ENCODE measurements at regions not wholly inside any gene's neighbourhood (a gene's known extent, or its start where the extent isn't known, plus 50 kb on each side); places are given as distances from the start of the nearest gene placed in this dataset.

- TF ChIP-seq FOXP2 (optimal IDR thresholded peaks at IDR 0.05; ENCODE audit: control extremely low read depth, extremely low read length, insufficient read depth) = no peak
- no peak for TF ChIP-seq EZH2 (IDR thresholded peaks at IDR 0.05)
- no peak for TF ChIP-seq POLR2AphosphoS5 (IDR thresholded peaks at IDR 0.05; ENCODE audit: borderline replicate concordance, low read depth, low read length)
- Histone ChIP-seq H3K9me3 (ENCODE audit: low read depth, low read length) (no peaks in the 10 kb centered on the region), H3K36me3 (ENCODE audit: insufficient read depth, low read length) (no peaks in the 10 kb centered on the region), H3K4me3 (no peak overlapping the region), H3K27ac (no peak overlapping the region), H3K9ac (ENCODE audit: insufficient read length) (no peak overlapping the region)
- DNase-seq (ENCODE audit: low read depth, low spot score) = no peak
Observed at GRCh38 chr22:47369431-47370015, 607.1 kb downstream of the TBC1D22A start.

DNA sequence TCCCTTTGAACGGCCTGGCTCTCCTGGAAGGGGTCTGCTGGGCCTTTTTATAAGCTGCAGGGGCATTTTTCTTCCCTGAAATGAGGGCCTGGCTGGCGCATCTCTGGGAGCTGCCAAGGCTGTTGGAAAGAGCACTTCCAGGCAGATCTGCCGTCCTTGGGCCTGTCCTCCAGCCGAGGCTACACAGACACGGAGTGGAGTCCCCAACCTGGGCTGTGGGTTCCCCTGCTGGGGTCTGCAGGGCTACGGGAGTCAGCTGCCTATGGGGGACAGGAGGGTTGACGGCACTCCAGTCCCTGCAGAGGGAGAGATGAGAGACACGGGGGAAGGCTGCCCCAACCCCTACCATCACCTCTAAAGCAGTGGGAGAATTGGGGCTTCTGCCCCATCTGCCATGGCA lies 606.6 kb downstream of the TBC1D22A start:
- Histone ChIP-seq H3K9me3 (ENCODE audit: low read depth, low read length) (no peaks in the 10 kb centered on the region), H3K36me3 (ENCODE audit: insufficient read depth, low read length) (no peaks in the 10 kb centered on the region), H3K27ac (no peak overlapping the region), H3K9ac (ENCODE audit: insufficient read length) (no peak overlapping the region), H3K4me3 (no peak overlapping the region)
- TF ChIP-seq FOXP2 (optimal IDR thresholded peaks at IDR 0.05; ENCODE audit: control extremely low read depth, extremely low read length, insufficient read depth) (no peak), EZH2 (IDR thresholded peaks at IDR 0.05) (no peak), POLR2AphosphoS5 (IDR thresholded peaks at IDR 0.05; ENCODE audit: borderline replicate concordance, low read depth, low read length) (no peak)
- no peak for DNase-seq (ENCODE audit: low read depth, low spot score)

DNA sequence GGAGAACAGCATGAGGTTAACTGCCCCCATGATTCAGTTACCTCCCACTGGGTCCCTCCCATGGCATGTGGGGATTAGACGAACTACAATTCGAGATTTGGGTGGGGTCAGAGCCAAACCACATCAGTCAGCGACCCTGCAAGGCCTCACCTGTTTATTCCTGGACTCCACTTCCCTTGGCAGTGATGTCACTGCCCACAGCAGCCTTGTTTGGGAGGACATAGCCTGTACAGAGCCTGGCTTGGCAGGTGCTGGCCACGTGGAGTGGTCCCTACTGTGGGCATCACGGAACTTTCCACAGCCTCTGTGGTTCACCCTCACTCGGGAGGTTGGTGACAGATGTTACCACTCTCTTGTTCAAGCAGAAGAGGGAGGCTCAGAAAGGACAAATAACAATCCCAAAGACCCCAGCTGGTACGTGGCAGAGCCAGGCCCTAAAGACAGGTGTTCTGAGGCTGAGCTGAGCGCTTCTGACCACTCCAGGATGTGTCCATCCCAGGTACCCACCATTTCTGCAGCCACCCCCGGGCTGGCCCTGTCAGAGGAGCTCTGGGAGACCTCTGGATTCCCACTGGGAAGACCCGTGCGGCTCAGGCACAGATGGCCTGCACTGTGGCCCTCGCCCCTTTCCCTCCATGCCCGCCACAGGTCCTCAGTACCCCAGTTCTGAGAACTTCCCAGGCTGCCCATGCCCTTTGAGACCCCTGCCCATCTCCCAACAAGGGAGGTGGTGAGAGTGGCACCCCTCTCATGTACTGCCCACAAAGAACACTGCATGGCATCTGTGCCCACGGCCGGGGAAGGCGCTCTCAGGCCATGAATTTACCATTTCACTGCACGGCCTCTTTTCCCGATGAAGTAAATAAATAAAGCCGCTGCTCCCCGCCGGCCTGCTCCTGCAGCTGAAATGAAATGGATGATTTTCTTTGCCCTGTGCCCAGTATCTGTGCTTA lies 605.8 kb downstream of the TBC1D22A start:
- Histone ChIP-seq H3K4me3 (no peak overlapping the region), H3K9ac (ENCODE audit: insufficient read length) (no peak overlapping the region), H3K9me3 (ENCODE audit: low read depth, low read length) (no peaks in the 10 kb centered on the region), H3K36me3 (ENCODE audit: insufficient read depth, low read length) (no peaks in the 10 kb centered on the region), H3K27ac (no peak overlapping the region)
- TF ChIP-seq FOXP2 (optimal IDR thresholded peaks at IDR 0.05; ENCODE audit: control extremely low read depth, extremely low read length, insufficient read depth) = no peak
- no peak for TF ChIP-seq POLR2AphosphoS5 (IDR thresholded peaks at IDR 0.05; ENCODE audit: borderline replicate concordance, low read depth, low read length)
- TF ChIP-seq EZH2 (IDR thresholded peaks at IDR 0.05) = no peak
- DNase-seq (ENCODE audit: low read depth, low spot score) = no peak

DNA sequence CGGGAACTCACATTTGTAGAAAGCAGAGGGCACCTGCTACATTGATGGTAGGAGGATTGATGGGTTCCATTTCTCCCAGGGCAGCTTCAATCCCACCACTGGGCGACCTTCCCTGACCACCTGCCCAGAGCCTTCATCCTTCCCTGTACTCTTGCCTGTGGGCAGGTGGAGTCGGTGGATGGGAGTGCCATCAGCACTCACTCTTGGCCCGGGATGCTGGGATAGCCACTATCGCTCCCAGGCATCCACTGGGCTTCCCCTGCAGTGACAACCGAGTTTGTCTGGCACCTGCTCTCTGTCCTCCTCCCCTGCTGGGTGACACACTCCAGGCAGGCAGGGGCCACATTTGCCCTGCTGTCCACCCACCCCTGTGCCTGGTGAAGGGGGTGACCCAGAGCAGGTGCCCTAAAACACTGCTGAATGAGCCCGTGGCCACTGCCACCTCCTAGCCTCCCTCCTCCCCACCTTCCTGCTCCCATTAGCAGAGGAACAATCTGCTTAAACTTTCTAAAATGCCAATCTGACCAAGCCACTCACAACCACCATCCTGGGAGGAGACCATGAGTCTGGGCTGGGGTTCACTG lies 604.7 kb downstream of the TBC1D22A start:
- no peaks in the 10 kb centered on the region for H3K9me3 ChIP-seq (ENCODE audit: low read depth, low read length)

DNA sequence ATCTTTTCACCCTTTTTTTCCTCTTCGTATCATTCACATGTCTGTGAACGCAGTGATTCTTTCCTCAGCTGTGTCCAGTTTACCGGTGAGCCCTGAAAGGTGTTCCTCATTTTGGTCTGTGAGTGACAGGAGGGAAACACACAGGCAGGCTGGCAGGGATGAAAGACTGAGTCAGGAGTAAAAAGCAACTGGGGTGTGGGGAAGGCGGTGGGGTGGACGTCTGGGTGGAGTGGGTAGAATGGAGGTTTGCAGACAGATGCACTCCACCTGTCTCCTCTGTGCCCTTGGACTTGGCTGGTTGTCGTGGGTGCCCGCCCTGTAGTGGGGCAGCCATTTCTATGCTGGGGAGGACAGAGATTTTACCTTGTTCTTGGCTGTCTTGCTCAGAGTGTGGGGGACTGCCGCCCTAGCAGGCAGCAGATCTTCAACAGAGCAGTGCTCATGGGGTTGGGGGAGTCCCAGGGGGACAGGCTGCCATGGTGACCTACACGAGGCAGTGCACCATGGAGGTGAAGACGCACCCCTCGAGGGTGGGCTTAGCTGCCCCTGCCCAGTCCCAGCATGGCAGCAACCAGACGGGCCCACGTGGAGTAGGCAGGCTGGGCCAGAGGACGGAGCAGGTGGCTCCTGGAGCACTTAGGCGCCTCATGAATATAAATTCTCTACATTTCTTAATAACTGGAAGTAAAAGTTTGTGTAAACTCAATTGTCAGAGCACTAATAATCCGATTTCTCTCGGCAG lies 603.7 kb downstream of the TBC1D22A start:
- no peak for TF ChIP-seq FOXP2 (optimal IDR thresholded peaks at IDR 0.05; ENCODE audit: control extremely low read depth, extremely low read length, insufficient read depth)
- TF ChIP-seq EZH2 (IDR thresholded peaks at IDR 0.05) = no peak
- TF ChIP-seq POLR2AphosphoS5 (IDR thresholded peaks at IDR 0.05; ENCODE audit: borderline replicate concordance, low read depth, low read length) = no peak
- H3K27ac ChIP-seq = no peak overlapping the region
- no peaks in the 10 kb centered on the region for H3K9me3 ChIP-seq (ENCODE audit: low read depth, low read length)
- no peak overlapping the region for H3K4me3 ChIP-seq
- DNase-seq (ENCODE audit: low read depth, low spot score) = no peak
- no peaks in the 10 kb centered on the region for H3K36me3 ChIP-seq (ENCODE audit: insufficient read depth, low read length)
- H3K9ac ChIP-seq (ENCODE audit: insufficient read length) = no peak overlapping the region

More for the DNA sequence above, 604.7 kb downstream of the TBC1D22A start:
- no peak for DNase-seq (ENCODE audit: low read depth, low spot score)
- Histone ChIP-seq H3K9ac (ENCODE audit: insufficient read length) (no peak overlapping the region), H3K4me3 (no peak overlapping the region), H3K27ac (no peak overlapping the region), H3K36me3 (ENCODE audit: insufficient read depth, low read length) (no peaks in the 10 kb centered on the region)
- TF ChIP-seq FOXP2 (optimal IDR thresholded peaks at IDR 0.05; ENCODE audit: control extremely low read depth, extremely low read length, insufficient read depth) (no peak), POLR2AphosphoS5 (IDR thresholded peaks at IDR 0.05; ENCODE audit: borderline replicate concordance, low read depth, low read length) (no peak), EZH2 (IDR thresholded peaks at IDR 0.05) (no peak)

DNA sequence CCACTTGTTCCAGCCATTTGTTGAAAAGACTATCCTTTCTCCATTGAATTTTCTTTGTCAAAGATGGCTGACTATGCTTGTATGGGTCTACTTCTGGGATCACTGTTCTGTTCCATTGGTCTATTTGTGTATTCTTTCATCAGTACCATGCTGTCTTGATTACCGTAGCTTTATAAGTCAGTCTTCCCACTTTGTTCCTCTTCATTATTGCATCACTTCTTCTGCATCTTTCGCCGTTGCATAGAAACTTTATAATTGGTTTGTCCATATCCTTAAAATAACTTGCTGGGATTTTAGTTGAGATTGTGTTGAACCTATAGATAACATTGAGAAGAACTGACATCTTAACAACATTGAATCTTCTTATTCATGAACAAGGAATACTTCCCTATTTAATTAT lies 598.8 kb downstream of the TBC1D22A start:
- no peak overlapping the region for H3K9ac ChIP-seq (ENCODE audit: insufficient read length)
- no peak overlapping the region for H3K27ac ChIP-seq
- no peak for TF ChIP-seq EZH2 (IDR thresholded peaks at IDR 0.05)
- TF ChIP-seq FOXP2 (optimal IDR thresholded peaks at IDR 0.05; ENCODE audit: control extremely low read depth, extremely low read length, insufficient read depth) = no peak
- TF ChIP-seq POLR2AphosphoS5 (IDR thresholded peaks at IDR 0.05; ENCODE audit: borderline replicate concordance, low read depth, low read length) = no peak
- H3K4me3 ChIP-seq = no peak overlapping the region
- no peak for DNase-seq (ENCODE audit: low read depth, low spot score)
- H3K9me3 ChIP-seq (ENCODE audit: low read depth, low read length) = no peaks in the 10 kb centered on the region
- no peaks in the 10 kb centered on the region for H3K36me3 ChIP-seq (ENCODE audit: insufficient read depth, low read length)

DNA sequence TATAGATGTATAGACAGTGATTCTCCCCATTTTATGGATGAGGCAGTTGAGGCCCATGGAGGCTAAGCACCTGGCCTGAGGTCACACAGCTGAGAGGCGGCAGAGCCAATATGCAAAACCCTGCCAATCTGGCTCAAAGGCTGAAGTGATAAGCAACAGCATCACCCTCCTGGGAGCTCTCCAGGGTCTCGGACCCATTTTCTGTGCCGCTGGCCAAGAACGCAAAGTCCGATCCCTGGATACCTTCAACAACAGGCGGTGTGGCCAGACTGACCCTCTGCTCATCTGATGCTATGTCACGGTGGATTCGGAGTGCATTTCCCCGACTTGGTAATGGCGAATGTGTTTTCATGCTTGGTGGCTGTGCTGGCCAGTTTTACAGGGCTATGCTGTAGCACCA lies 595.0 kb downstream of the TBC1D22A start:
- no peak overlapping the region for H3K9ac ChIP-seq (ENCODE audit: insufficient read length)
- no peak for TF ChIP-seq EZH2 (IDR thresholded peaks at IDR 0.05)
- TF ChIP-seq POLR2AphosphoS5 (IDR thresholded peaks at IDR 0.05; ENCODE audit: borderline replicate concordance, low read depth, low read length) = no peak
- TF ChIP-seq FOXP2 (optimal IDR thresholded peaks at IDR 0.05; ENCODE audit: control extremely low read depth, extremely low read length, insufficient read depth) = no peak
- no peak overlapping the region for H3K4me3 ChIP-seq
- H3K9me3 ChIP-seq (ENCODE audit: low read depth, low read length) = no peaks in the 10 kb centered on the region
- DNase-seq (ENCODE audit: low read depth, low spot score) = no peak
- no peak overlapping the region for H3K27ac ChIP-seq
- no peaks in the 10 kb centered on the region for H3K36me3 ChIP-seq (ENCODE audit: insufficient read depth, low read length)

DNA sequence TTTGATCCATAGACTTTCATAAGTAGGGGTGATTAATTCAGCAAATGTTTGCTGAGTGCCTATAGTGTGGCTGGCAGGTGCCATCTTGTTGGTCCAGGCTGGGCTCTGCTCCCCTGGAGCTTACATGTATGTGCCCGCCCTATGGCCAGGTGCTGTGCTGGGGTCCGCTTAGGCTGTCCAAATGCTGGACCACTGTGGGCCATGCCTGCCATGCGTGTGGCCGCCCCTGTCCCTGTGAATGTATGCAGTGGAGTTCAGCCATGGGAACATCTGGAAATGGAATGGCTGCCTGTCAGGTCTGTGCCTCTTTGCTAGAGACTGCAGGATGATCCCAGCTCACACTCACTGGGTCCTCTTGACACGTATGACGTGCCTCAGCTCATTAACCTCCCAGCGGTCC lies 594.6 kb downstream of the TBC1D22A start:
- Histone ChIP-seq H3K4me3 (no peak overlapping the region), H3K9ac (ENCODE audit: insufficient read length) (no peak overlapping the region), H3K36me3 (ENCODE audit: insufficient read depth, low read length) (no peaks in the 10 kb centered on the region)

More for the DNA sequence above, 594.6 kb downstream of the TBC1D22A start:
- Histone ChIP-seq H3K27ac (no peak overlapping the region), H3K9me3 (ENCODE audit: low read depth, low read length) (no peaks in the 10 kb centered on the region)
- DNase-seq (ENCODE audit: low read depth, low spot score) = no peak
- TF ChIP-seq EZH2 (IDR thresholded peaks at IDR 0.05) (no peak), POLR2AphosphoS5 (IDR thresholded peaks at IDR 0.05; ENCODE audit: borderline replicate concordance, low read depth, low read length) (no peak), FOXP2 (optimal IDR thresholded peaks at IDR 0.05; ENCODE audit: control extremely low read depth, extremely low read length, insufficient read depth) (no peak)
